HG02759 (cell line): ENCODE measurements at regions not wholly inside any gene's neighbourhood (a gene's known extent, or its start where the extent isn't known, plus 50 kb on each side); places are given as distances from the start of the nearest gene placed in this dataset.

Experiments used
- ATAC-seq: cut with Tn5 transposase; IDR thresholded peaks from one replicate; pipeline ENCODE4 v1.9.1; 2021; ENCODE audit warnings: mild to moderate bottlenecking, moderate library complexity; ENCODE audit not compliant: unreplicated experiment

- peak; percentile 96 for ATAC-seq
These were observed 125.8 kb upstream of the GALNT15 start for GRCh38 chr3:16048435-16049318.

GRCh38 chr3:16050641-16051467, 123.6 kb upstream of the GALNT15 start:
- no peak for ATAC-seq

DNA sequence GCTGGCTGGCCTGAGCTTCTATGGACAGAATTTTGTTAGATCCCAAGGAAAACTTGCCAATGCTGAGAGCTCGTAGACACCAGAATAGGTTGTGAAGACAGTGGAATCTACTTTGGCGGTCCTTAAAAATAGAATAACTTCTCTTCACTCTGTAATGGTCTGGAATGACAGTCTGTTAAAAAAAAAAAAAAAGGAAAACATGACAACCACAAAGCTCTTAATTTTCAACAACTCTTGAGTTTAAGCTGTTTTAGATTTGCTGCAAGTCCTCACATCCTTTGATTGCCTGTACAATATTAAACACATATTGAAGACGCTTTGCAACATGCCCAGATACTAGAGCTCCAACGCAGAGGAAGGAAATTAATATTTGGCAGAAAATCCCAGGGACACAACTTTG, 122.8 kb upstream of the GALNT15 start:
- ATAC-seq = no peak

- ATAC-seq = no peak
These were observed 121.5 kb upstream of the GALNT15 start for GRCh38 chr3:16052964-16053363.

DNA sequence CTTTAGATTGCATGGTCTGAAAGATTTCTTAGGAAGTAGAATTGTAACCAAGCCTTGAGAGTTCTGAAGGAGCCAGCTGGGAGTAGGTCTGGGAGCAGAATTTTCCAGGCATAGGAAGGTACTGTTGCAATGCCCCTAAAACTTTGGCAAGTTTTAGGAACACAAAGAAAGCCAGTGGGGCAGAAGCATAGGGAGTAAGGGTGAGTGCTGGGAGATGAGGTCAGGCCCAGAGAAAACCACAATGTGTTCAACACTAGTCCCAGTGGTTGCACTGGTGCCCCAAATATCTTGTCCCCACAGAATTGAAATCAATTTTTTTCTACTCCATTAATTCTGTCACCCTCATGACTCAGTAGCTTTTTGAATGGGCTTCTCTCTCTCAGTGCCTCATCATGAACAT, 120.7 kb upstream of the GALNT15 start:
- ATAC-seq = no peak

- ATAC-seq = no peak
These were observed 118.8 kb upstream of the GALNT15 start for GRCh38 chr3:16055606-16056211.

GRCh38 chr3:16056217-16056616, 118.3 kb upstream of the GALNT15 start:
- no peak for ATAC-seq

GRCh38 chr3:16058521-16058920, 116.0 kb upstream of the GALNT15 start:
- no peak for ATAC-seq

DNA sequence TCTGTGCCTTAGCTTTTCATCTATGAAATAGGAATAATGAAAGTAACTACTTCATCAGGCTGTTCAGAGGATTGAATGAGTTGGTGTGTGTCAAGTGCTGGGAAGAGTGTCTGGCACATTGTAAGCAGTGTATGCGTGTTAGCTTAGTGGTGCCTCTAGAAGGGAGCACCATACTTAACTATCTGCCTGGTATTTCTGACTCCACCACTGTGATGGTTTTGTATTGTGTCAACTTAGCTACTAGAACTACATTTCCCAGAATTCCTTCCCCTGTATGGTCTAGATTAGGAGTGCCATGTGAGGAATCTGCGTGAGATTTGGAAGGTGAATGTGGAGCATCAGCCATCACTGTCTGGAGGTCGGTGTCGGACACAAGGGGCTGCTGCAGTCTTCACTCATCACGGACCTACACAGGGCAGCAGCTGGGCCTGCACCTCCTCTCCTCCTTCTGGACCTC, 115.4 kb upstream of the GALNT15 start:
- no peak for ATAC-seq

DNA sequence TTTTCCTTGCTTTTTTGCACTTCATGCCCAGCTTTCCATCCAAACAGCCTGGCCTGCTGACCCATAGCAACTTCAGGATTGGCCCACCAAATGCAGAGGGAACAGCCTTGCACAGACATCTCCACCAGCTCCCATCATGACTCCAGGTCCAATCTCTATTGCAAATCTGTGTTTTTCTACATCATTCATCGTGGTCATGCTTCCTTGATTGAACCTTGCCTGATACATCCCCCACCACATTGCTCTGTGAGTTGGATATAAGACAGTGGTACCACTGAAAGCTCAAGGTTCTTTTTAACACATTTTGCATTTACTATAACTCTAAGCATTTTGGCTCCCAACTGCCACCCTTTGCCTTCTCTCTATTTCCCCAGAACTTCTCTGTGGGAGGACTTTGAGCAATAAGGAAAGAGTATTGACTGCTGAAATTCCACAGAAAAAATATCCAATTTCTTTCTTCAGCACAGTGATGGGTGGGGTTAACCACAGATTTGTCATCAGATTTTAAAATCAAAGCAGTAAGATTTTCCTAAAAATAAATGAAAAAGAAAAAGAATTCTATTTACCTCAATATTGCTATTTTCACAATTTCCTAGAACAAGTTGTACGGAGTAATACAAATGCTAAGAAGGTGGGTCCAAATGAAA, 114.6 kb upstream of the GALNT15 start:
- ATAC-seq = no peak

- ATAC-seq = no peak
These were observed 114.1 kb upstream of the GALNT15 start for GRCh38 chr3:16060358-16060852.

DNA sequence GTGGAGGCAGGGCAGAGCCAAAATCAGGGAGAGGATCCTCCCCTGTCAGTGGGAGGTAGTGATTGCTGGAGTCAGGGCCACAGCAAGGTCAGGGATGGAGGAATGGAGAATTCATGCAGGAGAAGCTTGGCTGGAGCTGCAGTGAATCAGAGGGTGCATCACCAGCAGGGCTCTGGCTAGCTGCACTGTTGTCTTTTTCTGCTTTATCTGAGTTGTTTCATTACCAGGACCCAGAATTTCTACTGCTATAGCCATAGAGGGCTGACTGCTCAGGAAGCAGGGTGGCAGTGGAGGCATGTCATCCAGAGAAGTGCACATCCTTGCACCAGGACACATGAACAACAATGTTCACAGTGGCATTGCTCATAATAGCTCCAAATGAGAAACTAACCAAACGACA, 113.5 kb upstream of the GALNT15 start:
- no peak for ATAC-seq

GRCh38 chr3:16061491-16061890, 113.0 kb upstream of the GALNT15 start:
- ATAC-seq = no peak

- no peak for ATAC-seq
These were observed 110.9 kb upstream of the GALNT15 start for GRCh38 chr3:16063603-16064002.

DNA sequence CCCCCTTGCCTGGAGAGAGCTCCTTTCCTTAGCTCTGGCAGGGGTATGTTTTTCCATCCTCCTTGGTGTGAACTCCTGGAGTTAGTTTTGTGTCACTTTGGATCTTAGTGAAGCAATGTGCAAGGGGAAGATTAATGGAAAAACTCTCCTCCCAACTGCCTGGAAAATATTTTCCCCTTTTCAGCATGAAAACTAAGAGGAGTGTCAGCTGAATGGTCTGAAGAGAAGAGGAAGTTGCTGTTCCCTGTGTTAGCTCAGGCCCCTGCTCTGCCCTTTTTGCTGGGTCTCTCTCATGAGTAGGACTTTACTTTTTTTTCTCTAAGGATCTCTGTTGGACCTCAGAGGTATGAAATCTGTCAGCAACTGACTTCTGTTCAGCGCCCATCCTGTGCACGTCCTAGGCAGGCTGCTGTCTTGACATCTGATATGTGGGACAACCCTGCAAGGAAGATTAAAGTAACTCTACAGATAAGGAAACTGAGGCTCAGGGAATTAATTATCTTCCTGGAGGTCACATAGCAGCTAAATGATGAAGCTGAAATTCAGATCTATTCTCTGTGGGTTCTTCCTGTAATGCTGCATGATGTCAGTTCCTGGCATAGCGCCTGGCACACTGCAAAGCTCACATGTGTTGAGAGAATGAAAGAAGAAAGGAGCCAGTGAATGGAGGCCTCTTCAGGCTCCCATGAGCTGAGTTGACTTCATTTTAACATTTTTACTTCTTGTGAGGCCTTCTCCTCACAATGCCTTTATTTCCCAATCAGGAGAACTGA, 109.7 kb upstream of the GALNT15 start:
- ATAC-seq = no peak

- ATAC-seq = no peak
These were observed 107.9 kb upstream of the GALNT15 start for GRCh38 chr3:16066545-16066944.

DNA sequence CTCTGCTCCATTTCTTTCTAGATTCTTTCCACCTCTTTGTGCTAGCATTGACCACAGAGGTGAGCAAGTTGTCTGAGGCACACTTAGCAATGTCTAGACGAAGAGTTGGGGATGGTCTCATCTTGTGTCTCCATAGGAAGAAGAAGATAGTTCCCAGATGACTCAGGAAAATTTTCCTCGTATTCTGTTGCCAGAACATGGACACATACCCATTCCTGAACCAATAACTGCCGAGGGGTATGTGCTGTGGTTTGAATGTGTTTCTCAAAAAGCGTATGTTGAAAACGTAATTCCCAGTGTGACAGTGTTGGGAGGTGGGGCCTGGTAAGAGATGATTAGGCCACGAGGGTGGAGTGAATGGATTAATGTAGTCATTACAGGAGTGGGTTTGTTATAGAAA, 107.5 kb upstream of the GALNT15 start:
- no peak for ATAC-seq

DNA sequence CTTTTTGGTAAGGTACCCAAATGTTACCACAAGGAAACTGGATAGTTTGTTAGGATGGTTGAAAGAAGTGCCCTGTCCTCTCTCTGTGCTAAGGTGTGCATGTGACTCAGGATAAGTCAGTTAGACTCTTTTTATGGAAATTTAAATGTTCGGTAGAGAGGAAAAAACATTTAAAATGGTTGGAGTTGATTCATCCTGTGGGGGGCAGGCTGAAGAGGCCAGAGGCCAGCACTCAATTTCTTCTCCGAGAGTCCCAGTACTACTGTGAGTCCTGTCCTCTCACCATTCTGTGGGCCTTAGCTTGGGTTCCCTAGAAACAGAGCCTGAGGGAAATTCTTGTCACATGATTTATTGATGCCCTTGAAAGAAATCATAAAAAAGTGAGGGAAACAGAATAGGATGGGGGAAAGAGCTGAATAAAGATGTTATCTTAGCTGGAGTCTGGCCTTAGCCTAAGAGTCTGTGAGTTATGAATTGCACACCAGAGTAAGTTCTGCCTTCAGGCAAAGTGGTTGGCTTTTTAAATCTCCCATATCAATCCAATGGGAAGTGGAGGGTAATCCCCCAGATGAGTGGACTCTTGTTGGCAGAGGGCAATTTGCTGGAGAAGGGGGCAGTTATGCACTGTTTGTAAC, 106.5 kb upstream of the GALNT15 start:
- ATAC-seq = no peak

DNA sequence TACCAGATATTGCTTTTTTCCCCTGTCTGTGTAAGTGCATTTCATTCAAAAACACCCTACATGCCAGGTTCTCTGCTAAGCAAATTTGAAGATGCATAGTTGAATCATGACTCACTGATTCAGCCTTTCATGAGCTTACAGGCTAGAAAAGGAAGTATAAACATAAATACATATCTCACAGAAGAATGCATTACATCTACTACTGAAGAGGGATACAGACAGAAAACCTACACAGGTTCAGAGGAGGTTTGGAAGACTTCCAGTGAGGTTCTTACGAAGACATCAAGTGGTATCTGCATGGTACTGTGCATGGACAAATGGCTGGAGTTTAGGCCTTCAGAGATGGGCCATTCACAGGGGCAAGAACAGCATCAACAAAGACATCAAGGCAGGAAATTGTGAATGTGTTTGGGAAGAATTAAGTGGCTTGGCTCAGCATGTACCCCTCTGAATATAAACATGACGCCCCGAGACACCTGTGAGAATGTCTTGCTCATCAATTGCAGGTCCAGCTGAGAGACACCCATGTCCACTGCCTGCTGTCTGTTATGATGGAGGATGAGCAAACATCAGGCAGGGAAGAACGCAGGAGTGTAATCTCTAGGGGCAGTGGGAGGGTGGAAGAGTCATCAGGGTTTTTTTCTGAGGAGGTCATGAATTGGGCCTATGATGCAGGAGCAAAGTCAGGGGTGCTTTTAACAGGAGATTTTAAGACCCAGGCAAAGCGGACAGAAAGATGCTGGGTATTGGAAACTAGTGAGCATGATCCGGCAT, 105.1 kb upstream of the GALNT15 start:
- ATAC-seq = no peak
